IMR-90 (cell line): ENCODE measurements at regions not wholly inside any gene's neighbourhood (a gene's known extent, or its start where the extent isn't known, plus 50 kb on each side); places are given as distances from the start of the nearest gene placed in this dataset.

Experiments used
- ATAC-seq: fragments of 200-7000 bp; cut with Tn5 transposase; 2 replicates; pipeline ENCODE4 v1.9.1; 2020; ENCODE audit warnings: low read depth, mild to moderate bottlenecking, moderate library complexity
- BruUV-seq: library from RNA; stranded (reverse); fragments of 400-500 nt; replicated peaks from 2 replicates; lab custom pipeline; 2021; lab: Mats Ljungman, UMichigan
- CTCF ChIA-PET: fragments of 300-600 bp; formaldehyde crosslinking; extraction: SDS; loops from one replicate; lab custom pipeline; 2021; ENCODE audit warnings: antibody characterized with exemption; lab: Yijun Ruan, JAX
- POLR2A ChIA-PET: fragments of 300-600 bp; sonication (Branson Sonifier 250); formaldehyde crosslinking; loops from one replicate; lab custom pipeline; 2022; ENCODE audit warnings: antibody characterized with exemption; ENCODE audit not compliant: unreplicated experiment; lab: Charles Lee
- DNase-seq: peaks from one replicate; pipeline ENCODE4 v3.0.0; 2013
- H2AFZ ChIP-seq: replicated peaks from 2 replicates; pipeline ENCODE3; 2013; ENCODE audit warnings: low read length, mild to moderate bottlenecking; ENCODE audit not compliant: poor library complexity
- H2AK5ac ChIP-seq: 2 replicates; pipeline ENCODE4 v1.6.1; 2013; ENCODE audit warnings: low read depth, low read length, inconsistent platforms
- H2AK9ac ChIP-seq: replicated peaks from 2 replicates; pipeline ENCODE3; 2013; ENCODE audit warnings: mild to moderate bottlenecking, low read depth, low read length, moderate library complexity; ENCODE audit not compliant: poor library complexity
- H2BK120ac ChIP-seq: 2 replicates; pipeline ENCODE4 v1.6.1; 2013; ENCODE audit warnings: low read depth, low read length, inconsistent platforms
- H2BK15ac ChIP-seq: 3 replicates; pipeline ENCODE4 v1.6.1; 2013; ENCODE audit warnings: low read depth, low read length, inconsistent platforms
- H2BK20ac ChIP-seq: 2 replicates; pipeline ENCODE4 v1.6.1; 2013; ENCODE audit warnings: low read depth, mild to moderate bottlenecking, inconsistent platforms, low read length, moderate library complexity
- H2BK5ac ChIP-seq: 2 replicates; pipeline ENCODE4 v1.6.1; 2013; ENCODE audit warnings: mild to moderate bottlenecking, low read depth, low read length, inconsistent platforms; ENCODE audit not compliant: poor library complexity, severe bottlenecking
- H3K14ac ChIP-seq: replicated peaks from 2 replicates; pipeline ENCODE4 v1.6.1; 2013; ENCODE audit warnings: low read depth, low read length, inconsistent platforms
- H3K18ac ChIP-seq: 2 replicates; pipeline ENCODE4 v1.6.1; 2013; ENCODE audit warnings: low read depth, low read length, control low read depth
- H3K23ac ChIP-seq: 2 replicates; pipeline ENCODE4 v1.6.1; 2013; ENCODE audit warnings: low read depth, low read length, inconsistent platforms
- H3K27ac ChIP-seq: 2 replicates; pipeline ENCODE4 v1.5.1; 2013; ENCODE audit warnings: mild to moderate bottlenecking, control low read depth, low read length; ENCODE audit not compliant: insufficient read depth
- H3K27me3 ChIP-seq: 2 replicates; pipeline ENCODE4 v1.6.1; 2013; ENCODE audit warnings: low read length; ENCODE audit not compliant: control insufficient read depth, insufficient read depth
- H3K36me3 ChIP-seq: 2 replicates; pipeline ENCODE4 v1.6.1; 2013; ENCODE audit warnings: low read length, mixed read lengths; ENCODE audit not compliant: control insufficient read depth, insufficient read depth
- H3K4ac ChIP-seq: 2 replicates; pipeline ENCODE4 v1.6.1; 2013; ENCODE audit warnings: low read depth, low read length, inconsistent platforms
- H3K4me1 ChIP-seq: 2 replicates; pipeline ENCODE4 v1.6.1; 2013; ENCODE audit warnings: low read length, mixed read lengths; ENCODE audit not compliant: control insufficient read depth, insufficient read depth
- H3K4me2 ChIP-seq: 2 replicates; pipeline ENCODE4 v1.6.1; 2013; ENCODE audit warnings: low read depth, mild to moderate bottlenecking, control low read depth, low read length, moderate library complexity
- H3K4me3 ChIP-seq: 2 replicates; pipeline ENCODE4 v1.5.1; 2013; ENCODE audit warnings: low read depth, mild to moderate bottlenecking, control low read depth, low read length, moderate library complexity; ENCODE audit not compliant: insufficient read depth
- H3K56ac ChIP-seq: 2 replicates; pipeline ENCODE4 v1.6.1; 2013; ENCODE audit warnings: low read length, inconsistent platforms; ENCODE audit not compliant: insufficient read depth; ENCODE audit errors: extremely low read depth
- H3K79me1 ChIP-seq, 2 experiments: 2 replicates each; pipeline ENCODE4 v1.6.1; 2013; ENCODE audit warnings: low read length in 2 of 2, inconsistent platforms in 1 of 2, low read depth in 1 of 2
- H3K9ac ChIP-seq: 2 replicates; pipeline ENCODE4 v1.6.1; 2013; ENCODE audit warnings: low read depth, low read length, control low read depth
- H3K9me1 ChIP-seq: 2 replicates; pipeline ENCODE4 v1.6.1; 2013; ENCODE audit warnings: low read length, inconsistent platforms; ENCODE audit not compliant: insufficient read depth
- H3K9me3 ChIP-seq: 2 replicates; pipeline ENCODE4 v1.6.1; 2013; ENCODE audit warnings: low read length; ENCODE audit not compliant: control insufficient read depth, insufficient read depth
- H4K20me1 ChIP-seq: 2 replicates; pipeline ENCODE4 v1.6.1; 2013; ENCODE audit warnings: low read length, inconsistent platforms; ENCODE audit not compliant: insufficient read depth
- H4K5ac ChIP-seq: 2 replicates; pipeline ENCODE4 v1.6.1; 2013; ENCODE audit warnings: mild to moderate bottlenecking, low read depth, low read length, control low read depth
- H4K8ac ChIP-seq, 2 experiments: 2 replicates each; pipeline ENCODE4 v1.6.1; 2013; ENCODE audit warnings: low read depth in 2 of 2, low read length in 2 of 2, control low read depth in 1 of 2, inconsistent platforms in 1 of 2
- H4K91ac ChIP-seq: 2 replicates; pipeline ENCODE4 v1.6.1; 2013; ENCODE audit warnings: low read depth, low read length, inconsistent platforms; ENCODE audit not compliant: insufficient read depth
- BHLHE40 ChIP-seq: fragments of 150-350 bp; IDR thresholded peaks from 2 replicates; pipeline ENCODE4 v1.6.1; 2016; ENCODE audit warnings: mild to moderate bottlenecking, low read depth, low read length
- CEBPB ChIP-seq: IDR thresholded peaks from 2 replicates; pipeline ENCODE4 v1.6.1; 2012; ENCODE audit warnings: low read depth, low read length, improper control_type of control experiment
- CHD1 ChIP-seq: IDR thresholded peaks from 2 replicates; pipeline ENCODE4 v1.6.1; 2012; ENCODE audit warnings: low read depth, low read length, improper control_type of control experiment
- FOS ChIP-seq: fragments of 150-350 bp; IDR thresholded peaks from 2 replicates; pipeline ENCODE4 v1.6.1; 2016; ENCODE audit warnings: low read depth, low read length
- MAFK ChIP-seq: IDR thresholded peaks from 2 replicates; pipeline ENCODE4 v1.6.1; 2012; ENCODE audit warnings: low read depth, low read length, improper control_type of control experiment
- MAZ ChIP-seq: IDR thresholded peaks from 2 replicates; pipeline ENCODE4 v1.6.1; 2012; ENCODE audit warnings: low read depth, mild to moderate bottlenecking, low read length, improper control_type of control experiment, moderate library complexity, borderline replicate concordance
- MXI1 ChIP-seq: IDR thresholded peaks from 2 replicates; pipeline ENCODE4 v1.6.1; 2012; ENCODE audit warnings: low read depth, mild to moderate bottlenecking, low read length, moderate library complexity, borderline replicate concordance
- NFE2L2 ChIP-seq: fragments of 150-350 bp; IDR thresholded peaks from 2 replicates; pipeline ENCODE4 v1.6.1; 2016; ENCODE audit warnings: low read depth, mild to moderate bottlenecking, low read length
- POLR2A ChIP-seq: IDR thresholded peaks from 2 replicates; pipeline ENCODE4 v1.6.1; 2012; ENCODE audit warnings: mild to moderate bottlenecking, low read depth, low read length
- RAD21 ChIP-seq: IDR thresholded peaks from 2 replicates; pipeline ENCODE4 v1.6.1; 2012; ENCODE audit warnings: low read length, improper control_type of control experiment
- RCOR1 ChIP-seq: IDR thresholded peaks from 2 replicates; pipeline ENCODE4 v1.6.1; 2012; ENCODE audit warnings: mild to moderate bottlenecking, low read length, improper control_type of control experiment; ENCODE audit not compliant: insufficient replicate concordance
- RFX5 ChIP-seq: IDR thresholded peaks from 2 replicates; pipeline ENCODE4 v1.8.0; 2012; ENCODE audit warnings: low read depth, mild to moderate bottlenecking, low read length, moderate library complexity
- SMC3 ChIP-seq: fragments of 150-350 bp; IDR thresholded peaks from 2 replicates; pipeline ENCODE4 v1.6.1; 2016; ENCODE audit warnings: low read depth, mild to moderate bottlenecking, antibody characterized with exemption, low read length, moderate library complexity
- WGBS, 2 experiments: methylation state at CpG; one replicate each; pipeline versions ENCODE4 v1.1.5 to v1.1.7; 2013; ENCODE audit warnings: missing lambda C conversion rate in 2 of 2; ENCODE audit not compliant: insufficient read length in 1 of 2; ENCODE audit errors: extremely low coverage in 2 of 2; 5-methylcytosine and 5-hydroxymethylcytosine counted together
- dilution Hi-C: fragments of 300-500 bp; cut with HindIII; formaldehyde crosslinking; loops from one replicate; pipeline ENCODE4 v1.14.3; 2018; ENCODE audit warnings: low sequenced_read_pairs; ENCODE audit not compliant: unreplicated experiment
- in situ Hi-C: fragments of 300-500 bp; cut with MboI; formaldehyde crosslinking; loops from 3 replicates; pipeline ENCODE4 v1.14.3; 2019; ENCODE audit warnings: low sequenced_read_pairs, inconsistent platforms, mixed read lengths
- intact Hi-C: fragments of 100-400 bp; cut with micrococcal nuclease; formaldehyde crosslinking; loops from 2 replicates; pipeline ENCODE4 v1.10.0; 2022
- TF ChIP-seq, protein P1 (sequence below): fragments of 150-350 bp; IDR thresholded peaks from 2 replicates; pipeline ENCODE4 v1.6.1; 2017; ENCODE audit warnings: mild to moderate bottlenecking, antibody characterized with exemption, low read length, low read depth
- TF ChIP-seq, protein P2 (sequence below): fragments of 150-350 bp; IDR thresholded peaks from 2 replicates; pipeline ENCODE4 v1.6.1; 2016; ENCODE audit warnings: low read depth, mild to moderate bottlenecking, low read length, moderate library complexity, borderline replicate concordance
- TF ChIP-seq, protein P3 (sequence below): conservative IDR thresholded peaks from 2 replicates; pipeline ENCODE4 v1.5.1; 2012; ENCODE audit warnings: mild to moderate bottlenecking, low read depth, low read length, improper control_type of control experiment

DNA sequence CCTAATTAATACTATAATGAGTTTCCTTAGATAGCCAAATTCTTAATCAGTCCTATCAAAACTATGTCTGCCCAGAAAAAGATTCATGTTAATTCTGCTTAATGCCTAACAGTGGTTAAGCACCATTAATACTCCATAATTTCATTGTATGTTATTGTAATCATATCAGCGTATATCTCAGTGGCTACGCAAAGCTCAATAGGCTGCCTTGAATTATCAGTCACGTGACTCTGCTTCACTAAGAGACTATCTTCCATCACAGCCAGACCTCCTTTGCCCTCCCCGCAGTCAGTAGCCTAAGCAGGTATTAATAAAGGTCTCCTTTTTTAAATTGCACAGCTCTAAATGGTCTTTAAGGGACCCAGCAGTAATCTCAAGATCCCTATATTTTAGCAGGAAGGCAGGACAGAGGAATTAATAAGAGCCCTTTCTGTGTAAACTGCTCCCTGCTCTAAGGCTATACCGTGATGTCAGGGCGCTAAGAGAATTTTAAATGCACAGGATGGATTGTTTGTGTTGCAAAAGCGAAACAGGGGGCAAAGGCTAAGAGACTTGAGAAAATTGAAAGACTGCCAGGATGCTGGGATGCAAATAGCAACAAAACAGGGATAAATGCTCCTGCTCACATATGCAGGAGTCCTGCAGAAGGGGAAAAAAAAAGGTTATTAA, 215.6 kb upstream of the POU3F3 start:
- ATAC-seq (no peak), DNase-seq (no peak)
- Histone ChIP-seq H3K9ac (no peak overlapping the region), H4K5ac (no peak overlapping the region), H4K20me1 (no peaks in the 10 kb centered on the region), H2AK9ac (no peak overlapping the region), H4K91ac (no peak overlapping the region), H2AFZ (no peak overlapping the region), H2AK5ac (no peak overlapping the region), H3K4ac (no peak overlapping the region), H2BK5ac (no peak overlapping the region), H3K9me1 (no peaks in the 10 kb centered on the region), H3K9me3 (peaks cover 12% of the 10 kb centered on the region; the same call in 1 of the 2 replicates), H3K56ac (no peak overlapping the region), H3K23ac (no peak overlapping the region), H3K14ac (no peak overlapping the region), H3K4me1 (no peaks in the 10 kb centered on the region), H2BK15ac (no peak overlapping the region), H3K18ac (no peak overlapping the region), H4K8ac (no peak overlapping the region), H3K4me2 (no peak overlapping the region), H3K27me3 (no peaks in the 10 kb centered on the region), H2BK20ac (no peak overlapping the region), H3K36me3 (no peaks in the 10 kb centered on the region), H3K4me3 (no peak overlapping the region), H3K79me1 (no peaks in the 10 kb centered on the region), H2BK120ac (no peak overlapping the region), H3K27ac (no peak overlapping the region)
- POLR2A ChIA-PET = no interaction called here
- in situ Hi-C loops (no loop called here), dilution Hi-C loops (no loop called here), intact Hi-C loops (no loop called here)
- BruUV-seq = no TSS peak
- no peak for TF ChIP-seq MXI1
- no peak for TF ChIP-seq CEBPB
- TF ChIP-seq, protein P1, sequence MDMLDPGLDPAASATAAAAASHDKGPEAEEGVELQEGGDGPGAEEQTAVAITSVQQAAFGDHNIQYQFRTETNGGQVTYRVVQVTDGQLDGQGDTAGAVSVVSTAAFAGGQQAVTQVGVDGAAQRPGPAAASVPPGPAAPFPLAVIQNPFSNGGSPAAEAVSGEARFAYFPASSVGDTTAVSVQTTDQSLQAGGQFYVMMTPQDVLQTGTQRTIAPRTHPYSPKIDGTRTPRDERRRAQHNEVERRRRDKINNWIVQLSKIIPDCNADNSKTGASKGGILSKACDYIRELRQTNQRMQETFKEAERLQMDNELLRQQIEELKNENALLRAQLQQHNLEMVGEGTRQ = no peak
- TF ChIP-seq FOS = no peak
- TF ChIP-seq NFE2L2 = no peak
- TF ChIP-seq RCOR1 = no peak
- TF ChIP-seq MAZ = no peak
- no peak for TF ChIP-seq BHLHE40
- no peak for TF ChIP-seq RAD21
- no peak for TF ChIP-seq MAFK
- TF ChIP-seq, protein P2, sequence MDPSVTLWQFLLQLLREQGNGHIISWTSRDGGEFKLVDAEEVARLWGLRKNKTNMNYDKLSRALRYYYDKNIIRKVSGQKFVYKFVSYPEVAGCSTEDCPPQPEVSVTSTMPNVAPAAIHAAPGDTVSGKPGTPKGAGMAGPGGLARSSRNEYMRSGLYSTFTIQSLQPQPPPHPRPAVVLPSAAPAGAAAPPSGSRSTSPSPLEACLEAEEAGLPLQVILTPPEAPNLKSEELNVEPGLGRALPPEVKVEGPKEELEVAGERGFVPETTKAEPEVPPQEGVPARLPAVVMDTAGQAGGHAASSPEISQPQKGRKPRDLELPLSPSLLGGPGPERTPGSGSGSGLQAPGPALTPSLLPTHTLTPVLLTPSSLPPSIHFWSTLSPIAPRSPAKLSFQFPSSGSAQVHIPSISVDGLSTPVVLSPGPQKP = no peak
- no peak for TF ChIP-seq SMC3
- TF ChIP-seq POLR2A = no peak
- no peak for TF ChIP-seq CHD1
- TF ChIP-seq, protein P3, sequence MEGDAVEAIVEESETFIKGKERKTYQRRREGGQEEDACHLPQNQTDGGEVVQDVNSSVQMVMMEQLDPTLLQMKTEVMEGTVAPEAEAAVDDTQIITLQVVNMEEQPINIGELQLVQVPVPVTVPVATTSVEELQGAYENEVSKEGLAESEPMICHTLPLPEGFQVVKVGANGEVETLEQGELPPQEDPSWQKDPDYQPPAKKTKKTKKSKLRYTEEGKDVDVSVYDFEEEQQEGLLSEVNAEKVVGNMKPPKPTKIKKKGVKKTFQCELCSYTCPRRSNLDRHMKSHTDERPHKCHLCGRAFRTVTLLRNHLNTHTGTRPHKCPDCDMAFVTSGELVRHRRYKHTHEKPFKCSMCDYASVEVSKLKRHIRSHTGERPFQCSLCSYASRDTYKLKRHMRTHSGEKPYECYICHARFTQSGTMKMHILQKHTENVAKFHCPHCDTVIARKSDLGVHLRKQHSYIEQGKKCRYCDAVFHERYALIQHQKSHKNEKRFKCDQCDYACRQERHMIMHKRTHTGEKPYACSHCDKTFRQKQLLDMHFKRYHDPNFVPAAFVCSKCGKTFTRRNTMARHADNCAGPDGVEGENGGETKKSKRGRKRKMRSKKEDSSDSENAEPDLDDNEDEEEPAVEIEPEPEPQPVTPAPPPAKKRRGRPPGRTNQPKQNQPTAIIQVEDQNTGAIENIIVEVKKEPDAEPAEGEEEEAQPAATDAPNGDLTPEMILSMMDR = no peak
- no peak for TF ChIP-seq RFX5
- WGBS, 2 experiments = no CpG with 5 or more reads among the region's 7 CpGs
- CTCF ChIA-PET = no interaction called here
